Hepatocyte (in vitro differentiated cells): ENCODE measurements at regions not wholly inside any gene's neighbourhood (a gene's known extent, or its start where the extent isn't known, plus 50 kb on each side); places are given as distances from the start of the nearest gene placed in this dataset.

Experiments used
- DNase-seq: peaks from one replicate; pipeline ENCODE4 v3.0.0-alpha.2; 2016; ENCODE audit warnings: low spot score
- H2AFZ ChIP-seq: fragments of 200-600 bp; sonication (generic); 2 replicates; pipeline ENCODE4 v1.6.0; 2016; ENCODE audit warnings: antibody characterized with exemption, mild to moderate bottlenecking
- H3K27ac ChIP-seq: fragments of 200-600 bp; sonication (generic); 2 replicates; pipeline ENCODE4 v1.5.1; 2016; ENCODE audit warnings: mild to moderate bottlenecking
- H3K27me3 ChIP-seq: fragments of 200-600 bp; sonication (generic); 2 replicates; pipeline ENCODE4 v1.6.1; 2016
- H3K36me3 ChIP-seq: fragments of 200-600 bp; sonication (generic); replicated peaks from 2 replicates; pipeline ENCODE4 v1.5.1; 2016; ENCODE audit warnings: low read depth; ENCODE audit not compliant: insufficient read depth
- H3K4me1 ChIP-seq: fragments of 200-600 bp; sonication (generic); 2 replicates; pipeline ENCODE4 v1.5.1; 2016; ENCODE audit warnings: mild to moderate bottlenecking, moderate library complexity; ENCODE audit not compliant: insufficient read depth
- H3K4me2 ChIP-seq: fragments of 200-600 bp; sonication (generic); 2 replicates; pipeline ENCODE4 v1.6.0; 2016
- H3K4me3 ChIP-seq: fragments of 200-600 bp; sonication (generic); 2 replicates; pipeline ENCODE4 v1.5.1; 2016; ENCODE audit warnings: mild to moderate bottlenecking
- H3K79me2 ChIP-seq: fragments of 200-600 bp; sonication (generic); 2 replicates; pipeline ENCODE4 v1.6.0; 2017; ENCODE audit warnings: mild to moderate bottlenecking
- H3K9me2 ChIP-seq: fragments of 200-600 bp; sonication (generic); replicated peaks from 2 replicates; pipeline ENCODE4 v1.6.0; 2017; ENCODE audit warnings: mild to moderate bottlenecking; ENCODE audit not compliant: insufficient read depth
- H3K9me3 ChIP-seq: fragments of 200-600 bp; sonication (generic); 2 replicates; pipeline ENCODE4 v1.5.1; 2016; ENCODE audit warnings: low read depth, mild to moderate bottlenecking
- H4K20me1 ChIP-seq: fragments of 200-600 bp; sonication (generic); 2 replicates; pipeline ENCODE4 v1.6.0; 2016; ENCODE audit warnings: mild to moderate bottlenecking; ENCODE audit not compliant: insufficient read depth, poor library complexity, severe bottlenecking
- CTCF ChIP-seq: fragments of 200-600 bp; sonication (generic); IDR thresholded peaks from 2 replicates; pipeline ENCODE4 v1.5.1; 2016; ENCODE audit warnings: antibody characterized with exemption, mild to moderate bottlenecking; ENCODE audit not compliant: poor library complexity
- EZH2 ChIP-seq: fragments of 200-600 bp; sonication (generic); IDR thresholded peaks from 2 replicates; pipeline ENCODE4 v1.6.1; 2016; ENCODE audit warnings: antibody characterized with exemption, mild to moderate bottlenecking, borderline replicate concordance
- EZH2phosphoT487 ChIP-seq: fragments of 200-600 bp; sonication (generic); IDR thresholded peaks from one replicate; pipeline ENCODE4 v1.6.1; 2018; ENCODE audit warnings: antibody characterized with exemption, mild to moderate bottlenecking, low read depth, moderate library complexity; ENCODE audit not compliant: unreplicated experiment, severe bottlenecking
- WGBS: methylation state at CpG from one replicate; pipeline ENCODE4 v1.1.6; 2016; ENCODE audit warnings: low lambda C conversion rate; ENCODE audit errors: missing lambda C conversion rate; 5-methylcytosine and 5-hydroxymethylcytosine counted together

GRCh38 chr2:8122520-8122919 lies 559.3 kb upstream of the ID2 start:
- TF ChIP-seq EZH2phosphoT487, result no peak
- no peak for TF ChIP-seq CTCF
- TF ChIP-seq EZH2, result no peak
- H4K20me1 ChIP-seq, result no peaks in the 10 kb centered on the region
- H3K9me3 ChIP-seq, result no peaks in the 10 kb centered on the region
- H3K79me2 ChIP-seq, result no peaks in the 10 kb centered on the region
- no peaks in the 10 kb centered on the region for H3K9me2 ChIP-seq
- no peak overlapping the region for H2AFZ ChIP-seq
- no peak overlapping the region for H3K4me3 ChIP-seq
- no peaks in the 10 kb centered on the region for H3K36me3 ChIP-seq
- 86% methylated on average over 7 of the region's 7 CpGs for WGBS
- H3K27me3 ChIP-seq, result no peaks in the 10 kb centered on the region
- no peak for DNase-seq
- no peak overlapping the region for H3K4me2 ChIP-seq
- peaks cover 49% of the 10 kb centered on the region for H3K4me1 ChIP-seq
- H3K27ac ChIP-seq, result peak overlapping the region; percentile 91

- H3K27ac ChIP-seq, result no peak overlapping the region
- no peaks in the 10 kb centered on the region for H3K9me3 ChIP-seq
- no peaks in the 10 kb centered on the region for H3K9me2 ChIP-seq
- H3K4me3 ChIP-seq, result no peak overlapping the region
- H3K4me1 ChIP-seq, result peaks cover 46% of the 10 kb centered on the region
- H3K4me2 ChIP-seq, result no peak overlapping the region
- no peak overlapping the region for H2AFZ ChIP-seq
- H3K27me3 ChIP-seq, result no peaks in the 10 kb centered on the region
- TF ChIP-seq EZH2phosphoT487 (no peak), CTCF (no peak), EZH2 (no peak)
- no peak for DNase-seq
- H3K79me2 ChIP-seq, result no peaks in the 10 kb centered on the region
- 61% methylated on average over 2 of the region's 2 CpGs for WGBS
- H3K36me3 ChIP-seq, result no peaks in the 10 kb centered on the region
- no peaks in the 10 kb centered on the region for H4K20me1 ChIP-seq
Measured at GRCh38 chr2:8123464-8123863, 558.4 kb upstream of the ID2 start.

GRCh38 chr2:8125741-8126711 lies 555.8 kb upstream of the ID2 start:
- Histone ChIP-seq H3K27ac (peak overlapping the region; percentile 85), H2AFZ (no peak overlapping the region), H3K27me3 (no peaks in the 10 kb centered on the region), H3K79me2 (no peaks in the 10 kb centered on the region), H4K20me1 (no peaks in the 10 kb centered on the region), H3K4me1 (peaks cover 22% of the 10 kb centered on the region), H3K36me3 (no peaks in the 10 kb centered on the region), H3K4me2 (no peak overlapping the region), H3K9me3 (no peaks in the 10 kb centered on the region), H3K4me3 (no peak overlapping the region), H3K9me2 (no peaks in the 10 kb centered on the region)
- no peak for TF ChIP-seq CTCF
- no peak for TF ChIP-seq EZH2phosphoT487
- TF ChIP-seq EZH2, result no peak
- DNase-seq, result peak; percentile 66
- 72% methylated on average over 12 of the region's 12 CpGs for WGBS
